Neutrophil (primary cell): ENCODE measurements at regions not wholly inside any gene's neighbourhood (a gene's known extent, or its start where the extent isn't known, plus 50 kb on each side); places are given as distances from the start of the nearest gene placed in this dataset.

Experiments
- H3K27ac ChIP-seq: fragments of 200-600 bp; sonication (generic); 2 replicates; pipeline ENCODE4 v1.5.1; 2016; ENCODE audit warnings: mild to moderate bottlenecking, moderate library complexity
- H3K27me3 ChIP-seq: fragments of 200-600 bp; sonication (generic); 2 replicates; pipeline ENCODE4 v1.6.0; 2016; ENCODE audit warnings: mild to moderate bottlenecking
- H3K36me3 ChIP-seq: fragments of 200-600 bp; sonication (generic); 2 replicates; pipeline ENCODE4 v1.5.1; 2017
- H3K4me1 ChIP-seq, 2 experiments: fragments of 200-600 bp in 1 of 2; sonication (generic) in 1 of 2; 1 replicate in 1 of 2; 2 replicates in 1 of 2; pipeline versions ENCODE4 v1.5.1 to v1.6.1; 2013 to 2016; ENCODE audit warnings: low read depth in 1 of 2, low read length in 1 of 2, mild to moderate bottlenecking in 1 of 2, moderate library complexity in 1 of 2; ENCODE audit not compliant: control insufficient read depth in 1 of 2, insufficient read depth in 1 of 2
- H3K4me3 ChIP-seq, 2 experiments: fragments of 200-600 bp in 1 of 2; sonication (generic) in 1 of 2; 1 replicate in 1 of 2; 2 replicates in 1 of 2; pipeline ENCODE4 v1.5.1; 2013 to 2016; ENCODE audit warnings: low read depth in 1 of 2, low read length in 1 of 2, mild to moderate bottlenecking in 1 of 2, moderate library complexity in 1 of 2
- H3K9me3 ChIP-seq: fragments of 200-600 bp; sonication (generic); 2 replicates; pipeline ENCODE4 v1.5.1; 2016
- CTCF ChIP-seq: fragments of 200-600 bp; sonication (generic); IDR thresholded peaks from 2 replicates; pipeline ENCODE4 v1.5.1; 2016; ENCODE audit warnings: antibody characterized with exemption

GRCh38 chr12:132391326-132392041 is 62.1 kb upstream of the GALNT9 start:
- H3K36me3 ChIP-seq, result no peaks in the 10 kb centered on the region
- no peak overlapping the region for H3K27ac ChIP-seq
- no peaks in the 10 kb centered on the region for H3K4me1 ChIP-seq
- no peak overlapping the region for H3K4me3 ChIP-seq
- TF ChIP-seq CTCF, result no peak
- H3K9me3 ChIP-seq, result no peaks in the 10 kb centered on the region
- peaks cover 31% of the 10 kb centered on the region for H3K27me3 ChIP-seq

GRCh38 chr12:132390287-132391076 is 61.1 kb upstream of the GALNT9 start:
- Histone ChIP-seq H3K36me3 (no peaks in the 10 kb centered on the region), H3K27ac (no peak overlapping the region), H3K9me3 (no peaks in the 10 kb centered on the region), H3K27me3 (peaks cover 32% of the 10 kb centered on the region), H3K4me1 (no peaks in the 10 kb centered on the region), H3K4me3 (no peak overlapping the region)
- TF ChIP-seq CTCF, result no peak

- Histone ChIP-seq H3K9me3 (no peaks in the 10 kb centered on the region), H3K4me1 (no peaks in the 10 kb centered on the region), H3K27ac (no peak overlapping the region), H3K36me3 (no peaks in the 10 kb centered on the region), H3K4me3 (no peak overlapping the region), H3K27me3 (peaks cover 37% of the 10 kb centered on the region)
- TF ChIP-seq CTCF, result no peak
Observed at GRCh38 chr12:132389526-132390286, 60.3 kb upstream of the GALNT9 start.

GRCh38 chr12:132389026-132389425 is 59.6 kb upstream of the GALNT9 start:
- H3K36me3 ChIP-seq, result no peaks in the 10 kb centered on the region
- no peaks in the 10 kb centered on the region for H3K9me3 ChIP-seq
- H3K27me3 ChIP-seq, result peaks cover 39% of the 10 kb centered on the region
- H3K4me3 ChIP-seq, result no peak overlapping the region
- no peak for TF ChIP-seq CTCF
- no peaks in the 10 kb centered on the region for H3K4me1 ChIP-seq
- H3K27ac ChIP-seq, result no peak overlapping the region

GRCh38 chr12:132388379-132389015 is 59.1 kb upstream of the GALNT9 start:
- H3K27ac ChIP-seq, result no peak overlapping the region
- no peaks in the 10 kb centered on the region for H3K4me1 ChIP-seq
- no peaks in the 10 kb centered on the region for H3K9me3 ChIP-seq
- no peaks in the 10 kb centered on the region for H3K36me3 ChIP-seq
- no peak overlapping the region for H3K4me3 ChIP-seq
- TF ChIP-seq CTCF, result no peak
- peaks cover 43% of the 10 kb centered on the region for H3K27me3 ChIP-seq
